H9 (cell line): ENCODE measurements at regions not wholly inside any gene's neighbourhood (a gene's known extent, or its start where the extent isn't known, plus 50 kb on each side); places are given as distances from the start of the nearest gene placed in this dataset.

Experiments
- DNase-seq: peaks from one replicate; pipeline ENCODE4 v3.0.0-alpha.2; 2017
- H2AFZ ChIP-seq: one replicate; pipeline ENCODE4 v1.6.1; 2013; ENCODE audit warnings: mild to moderate bottlenecking, low read length, control low read depth, moderate library complexity
- H2AK5ac ChIP-seq: 2 replicates; pipeline ENCODE4 v1.6.1; 2013; ENCODE audit warnings: low read length, control low read depth, mixed read lengths; ENCODE audit not compliant: insufficient read length
- H2BK120ac ChIP-seq: one replicate; pipeline ENCODE4 v1.6.1; 2013; ENCODE audit warnings: low read depth, mild to moderate bottlenecking, low read length, control low read depth, inconsistent platforms; ENCODE audit not compliant: poor library complexity, severe bottlenecking
- H2BK12ac ChIP-seq: 2 replicates; pipeline ENCODE4 v1.6.1; 2013; ENCODE audit warnings: low read length, control low read depth, mixed read lengths, low read depth; ENCODE audit not compliant: insufficient read length
- H2BK15ac ChIP-seq: 2 replicates; pipeline ENCODE4 v1.6.1; 2013; ENCODE audit warnings: low read depth, low read length, control low read depth
- H2BK20ac ChIP-seq: one replicate; pipeline ENCODE4 v1.6.1; 2013; ENCODE audit warnings: low read depth, mild to moderate bottlenecking, low read length, control low read depth, inconsistent platforms; ENCODE audit not compliant: poor library complexity, severe bottlenecking
- H2BK5ac ChIP-seq: 2 replicates; pipeline ENCODE4 v1.6.1; 2013; ENCODE audit warnings: low read length, control low read depth, mixed read lengths; ENCODE audit not compliant: insufficient read length
- H3K14ac ChIP-seq: 2 replicates; pipeline ENCODE4 v1.6.1; 2013; ENCODE audit warnings: low read length, control low read depth; ENCODE audit not compliant: insufficient read depth
- H3K18ac ChIP-seq: 2 replicates; pipeline ENCODE4 v1.6.1; 2013; ENCODE audit warnings: low read depth, mild to moderate bottlenecking, mixed read lengths, low read length, control low read depth; ENCODE audit not compliant: insufficient read length
- H3K23ac ChIP-seq: 2 replicates; pipeline ENCODE4 v1.6.1; 2013; ENCODE audit warnings: low read length, control low read depth, mixed read lengths, low read depth; ENCODE audit not compliant: insufficient read length
- H3K23me2 ChIP-seq: 2 replicates; pipeline ENCODE4 v1.6.1; 2013; ENCODE audit warnings: low read depth, mild to moderate bottlenecking, mixed read lengths, low read length, control low read depth; ENCODE audit not compliant: insufficient read length, poor library complexity, severe bottlenecking
- H3K27ac ChIP-seq: 2 replicates; pipeline ENCODE4 v1.5.1; 2013; ENCODE audit warnings: low read length, control low read depth, mixed read lengths, low read depth; ENCODE audit not compliant: insufficient read length
- H3K27me3 ChIP-seq: 2 replicates; pipeline ENCODE4 v1.6.1; 2013; ENCODE audit warnings: low read length, control low read depth, inconsistent platforms; ENCODE audit not compliant: insufficient read depth
- H3K4ac ChIP-seq: 2 replicates; pipeline ENCODE4 v1.6.1; 2013; ENCODE audit warnings: low read depth, mild to moderate bottlenecking, control low read depth, inconsistent platforms, low read length, moderate library complexity
- H3K4me1 ChIP-seq: 2 replicates; pipeline ENCODE4 v1.6.1; 2013; ENCODE audit warnings: low read length, control low read depth, inconsistent platforms; ENCODE audit not compliant: insufficient read depth
- H3K4me2 ChIP-seq: 2 replicates; pipeline ENCODE4 v1.6.1; 2013; ENCODE audit warnings: low read length, control low read depth, mixed read lengths; ENCODE audit not compliant: insufficient read length, insufficient read depth
- H3K56ac ChIP-seq: 2 replicates; pipeline ENCODE4 v1.6.1; 2013; ENCODE audit warnings: low read depth, mild to moderate bottlenecking, mixed read lengths, low read length, control low read depth; ENCODE audit not compliant: insufficient read length
- H3K79me1 ChIP-seq: 2 replicates; pipeline ENCODE4 v1.6.1; 2013; ENCODE audit warnings: low read depth, mild to moderate bottlenecking, moderate library complexity, low read length, control low read depth, inconsistent platforms; ENCODE audit not compliant: insufficient read depth, poor library complexity, severe bottlenecking
- H3K79me2 ChIP-seq: 2 replicates; pipeline ENCODE4 v1.6.1; 2013; ENCODE audit warnings: low read length, control low read depth, inconsistent platforms; ENCODE audit not compliant: insufficient read depth
- H3K9ac ChIP-seq: 2 replicates; pipeline ENCODE4 v1.6.1; 2013; ENCODE audit warnings: low read length, control low read depth, mixed read lengths; ENCODE audit not compliant: insufficient read length; ENCODE audit errors: extremely low read depth
- H3K9me3 ChIP-seq: one replicate; pipeline ENCODE4 v1.6.1; 2013; ENCODE audit warnings: low read depth, low read length, inconsistent platforms; ENCODE audit not compliant: control insufficient read depth
- H3T11ph ChIP-seq: one replicate; pipeline ENCODE4 v1.6.1; 2013; ENCODE audit warnings: mild to moderate bottlenecking, low read length, control low read depth, inconsistent platforms
- H4K20me1 ChIP-seq: one replicate; pipeline ENCODE4 v1.6.1; 2013; ENCODE audit not compliant: control insufficient read depth, insufficient read length, insufficient read depth
- H4K5ac ChIP-seq: 2 replicates; pipeline ENCODE4 v1.6.1; 2013; ENCODE audit warnings: low read depth, mild to moderate bottlenecking, mixed read lengths, low read length, control low read depth; ENCODE audit not compliant: insufficient read length
- H4K8ac ChIP-seq: replicated peaks from 2 replicates; pipeline ENCODE4 v1.6.1; 2013; ENCODE audit warnings: low read length, control low read depth, mixed read lengths, low read depth; ENCODE audit not compliant: insufficient read length
- H4K91ac ChIP-seq: 2 replicates; pipeline ENCODE4 v1.6.1; 2013; ENCODE audit warnings: low read depth, mild to moderate bottlenecking, moderate library complexity, mixed read lengths, low read length, control low read depth; ENCODE audit not compliant: insufficient read length
- H3K27ac Mint-ChIP-seq, 3 experiments: 2 replicates in 2 of 3; 3 replicates in 1 of 3; pipeline ENCODE4 v1.8.0; 2020 to 2021; ENCODE audit warnings: mixed read lengths in 3 of 3, mild to moderate bottlenecking in 1 of 3, moderate library complexity in 1 of 3
- H3K27me3 Mint-ChIP-seq: 2 replicates; pipeline ENCODE4 v1.8.0; 2021; ENCODE audit warnings: low read depth, mild to moderate bottlenecking, moderate library complexity, mixed read lengths
- H3K36me3 Mint-ChIP-seq, 3 experiments: 2 replicates in 2 of 3; 3 replicates in 1 of 3; pipeline ENCODE4 v1.8.0; 2020 to 2021; ENCODE audit warnings: low read depth in 3 of 3, mixed read lengths in 3 of 3; ENCODE audit not compliant: insufficient read depth in 1 of 3
- H3K4me1 Mint-ChIP-seq, 2 experiments: 2 replicates each; pipeline ENCODE4 v1.8.0; 2020; ENCODE audit warnings: mixed read lengths in 2 of 2
- H3K4me3 Mint-ChIP-seq, 2 experiments: 2 replicates in 1 of 2; 3 replicates in 1 of 2; pipeline ENCODE4 v1.8.0; 2020 to 2021; ENCODE audit warnings: mild to moderate bottlenecking in 2 of 2, mixed read lengths in 2 of 2, moderate library complexity in 1 of 2
- H3K9me3 Mint-ChIP-seq, 2 experiments: 2 replicates in 1 of 2; 3 replicates in 1 of 2; pipeline ENCODE4 v1.8.0; 2020; ENCODE audit warnings: mild to moderate bottlenecking in 2 of 2, mixed read lengths in 2 of 2, moderate library complexity in 1 of 2
- CTCF ChIP-seq: fragments of 200-600 bp; sonication (generic); conservative IDR thresholded peaks from 3 replicates; pipeline ENCODE4 v1.8.0; 2021; ENCODE audit warnings: antibody characterized with exemption, mild to moderate bottlenecking
- WGBS: extraction: QIAGEN DNeasy Blood & Tissue Kit; methylation state at CpG from one replicate; pipeline ENCODE4 v1.1.7; 2013; ENCODE audit warnings: missing lambda C conversion rate, low lambda C conversion rate, mixed read lengths; ENCODE audit not compliant: insufficient read length; ENCODE audit errors: extremely low coverage; 5-methylcytosine and 5-hydroxymethylcytosine counted together

DNA sequence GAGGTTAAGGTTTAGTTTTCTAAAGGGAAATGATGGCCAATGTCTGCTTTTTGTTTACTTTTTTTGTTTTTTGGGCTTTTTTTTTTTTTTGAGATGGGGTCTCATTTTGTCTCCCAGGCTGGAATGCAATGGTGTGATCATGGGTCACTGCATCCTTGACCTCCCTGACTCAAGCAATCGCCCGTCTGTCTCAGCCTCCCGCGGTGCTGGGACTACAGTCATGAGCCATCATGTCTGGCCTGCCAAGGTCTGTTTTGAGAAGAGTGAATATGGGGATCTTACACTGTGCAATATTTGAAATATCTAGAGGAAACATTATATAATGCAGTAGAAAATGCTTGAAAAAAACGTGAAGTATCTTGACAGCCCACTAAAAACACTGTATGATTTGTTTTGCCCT, 162.5 kb downstream of the GASK1B start:
- Histone ChIP-seq H4K91ac (no peak overlapping the region), H2AK5ac (no peak overlapping the region), H3K27ac (no peak overlapping the region), H3K56ac (no peak overlapping the region), H3K79me2 (no peaks in the 10 kb centered on the region), H4K5ac (no peak overlapping the region), H3K4me2 (no peak overlapping the region), H3K18ac (no peak overlapping the region), H2BK15ac (no peak overlapping the region), H4K20me1 (no peaks in the 10 kb centered on the region), H2BK5ac (no peak overlapping the region), H2BK12ac (no peak overlapping the region), H3K14ac (no peak overlapping the region), H3T11ph (no peak overlapping the region), H2BK120ac (no peak overlapping the region), H3K23ac (no peak overlapping the region), H3K27me3 (no peaks in the 10 kb centered on the region), H3K9me3 (no peaks in the 10 kb centered on the region), H3K79me1 (no peaks in the 10 kb centered on the region), H3K9ac (no peak overlapping the region), H3K4ac (no peak overlapping the region), H2BK20ac (no peak overlapping the region), H2AFZ (no peak overlapping the region), H3K23me2 (no peaks in the 10 kb centered on the region), H3K4me1 (no peaks in the 10 kb centered on the region), H4K8ac (no peak overlapping the region)
- no CpG with 5 or more reads among the region's 5 CpGs for WGBS
- Mint-ChIP-seq H3K4me1 (no peaks in the 10 kb centered on the region), H3K4me3 (no peak overlapping the region), H3K27me3 (no peaks in the 10 kb centered on the region), H3K9me3 (no peaks in the 10 kb centered on the region), H3K36me3 (no peaks in the 10 kb centered on the region), H3K27ac (peak overlapping the region in 1 of 3 experiments; percentile 41; a peak in 2 of 7 replicates)
- DNase-seq, result no peak
- no peak for TF ChIP-seq CTCF
